ENCODE measurements at regions not wholly inside any gene's neighbourhood (a gene's known extent, or its start where the extent isn't known, plus 50 kb on each side); places are given as distances from the start of the nearest gene placed in this dataset.

GRCh38 chr16:55057866-55058265, 127.2 kb downstream of the IRX5 start:
- in situ Hi-C loops (cut with MboI) (no loop called here), intact Hi-C loops (cut with micrococcal nuclease) (no loop called here)
- ATAC-seq (no peak), DNase-seq (ENCODE audit: extremely low read depth in 1 of 4, low spot score in 3 of 4) (no peak), FAIRE-seq (no peak)
- Histone ChIP-seq H3K36me3 (ENCODE audit: control insufficient read depth, insufficient read depth, low read length) (no peaks in the 10 kb centered on the region), H3K9me1 (ENCODE audit: control insufficient read depth, insufficient read depth, low read length) (no peaks in the 10 kb centered on the region), H3K79me2 (ENCODE audit: control insufficient read depth, insufficient read depth, low read length) (no peaks in the 10 kb centered on the region), H3K9ac (ENCODE audit: insufficient read depth in 1 of 2, low read depth in 2 of 2, low read length in 2 of 2) (no peak overlapping the region), H3K27ac (ENCODE audit: extremely low read depth, low read depth, low read length) (no peak overlapping the region), H3K4me1 (replicated peaks in 1 of 2; ENCODE audit: control insufficient read depth in 2 of 2, insufficient read depth in 2 of 2, low read length in 2 of 2) (peaks cover 0 to 6% of the 10 kb centered on the region in 2 experiments; a peak in 1 of 5 replicates), H3K27me3 (ENCODE audit: control insufficient read depth in 2 of 2, insufficient read depth in 2 of 2, low read length in 2 of 2) (peaks cover 22 to 24% of the 10 kb centered on the region in 2 experiments), H3K4me2 (ENCODE audit: insufficient read depth, low read length) (no peak overlapping the region), H2AFZ (ENCODE audit: low read depth, low read length) (no peak overlapping the region), H4K20me1 (replicated peaks; ENCODE audit: control insufficient read depth, insufficient read depth, low read length) (no peaks in the 10 kb centered on the region; the same call in 1 of the 2 replicates), H3K9me3 (replicated peaks; ENCODE audit: control insufficient read depth, insufficient read depth, low read depth, low read length) (no peaks in the 10 kb centered on the region), H3K4me3 (no peak overlapping the region)
- ChIA-PET POLR2A (no interaction called here), CTCF (ENCODE audit: low intra/inter-chr PET ratio) (no interaction called here)
- TF ChIP-seq L3MBTL2 (IDR thresholded peaks at IDR 0.05) (no peak), C11orf30 (IDR thresholded peaks at IDR 0.05; ENCODE audit: low read depth) (no peak), MITF (IDR thresholded peaks at IDR 0.05) (no peak), PKNOX1 (IDR thresholded peaks at IDR 0.05) (no peak), HINFP (tag; conservative IDR thresholded peaks at IDR 0.05; ENCODE audit: low read depth) (no peak), SAFB (IDR thresholded peaks at IDR 0.05; ENCODE audit: borderline replicate concordance, low read depth, low read length) (no peak), MXI1 (IDR thresholded peaks at IDR 0.05; ENCODE audit: low read depth, low read length) (no peak), RBM14 (IDR thresholded peaks at IDR 0.05; ENCODE audit: borderline replicate concordance, insufficient read depth, low read depth, low read length) (no peak), ZNF583 (CRISPR knock-in tag; IDR thresholded peaks at IDR 0.05) (no peak), SMAD1 (IDR thresholded peaks at IDR 0.05; ENCODE audit: low read depth, low read length, partially characterized antibody) (no peak), SMARCA5 (IDR thresholded peaks at IDR 0.05) (no peak), MCM3 (IDR thresholded peaks at IDR 0.05) (no peak), CEBPG (CRISPR knock-in tag; IDR thresholded peaks at IDR 0.05) (no peak), CEBPG (tag; conservative IDR thresholded peaks at IDR 0.05 in 1 of 2, IDR thresholded peaks at IDR 0.05 in 1 of 2) (no peak), NFE2L1 (tag; IDR thresholded peaks at IDR 0.05; ENCODE audit: borderline replicate concordance, low read depth) (no peak)
- no TSS peak for BruUV-seq (replicated peaks)
- WGBS (ENCODE audit: insufficient coverage, low coverage, missing lambda C conversion rate), result 0% methylated on average over 6 of the region's 6 CpGs

Data from K562 (cell line).